Memory B cell (primary cell): ENCODE measurements at regions not wholly inside any gene's neighbourhood (a gene's known extent, or its start where the extent isn't known, plus 50 kb on each side); places are given as distances from the start of the nearest gene placed in this dataset.

ENCODE experiments used
- ATAC-seq: fragments of 150-1000 bp; cut with Tn5 transposase; 2 replicates; pipeline ENCODE4 v1.10.0; 2021; ENCODE audit warnings: low read depth, mild to moderate bottlenecking, moderate library complexity
- DNase-seq, 2 donors: peaks; one replicate each; pipeline ENCODE4 v3.0.0; 2022; ENCODE audit warnings: low spot score in 2 of 2
- H3K27ac Mint-ChIP-seq: one replicate; pipeline ENCODE4 v1.8.0; 2022; ENCODE audit warnings: mild to moderate bottlenecking, moderate library complexity, mixed read lengths
- H3K27me3 Mint-ChIP-seq: one replicate; pipeline ENCODE4 v1.8.0; 2022; ENCODE audit warnings: mixed read lengths
- H3K36me3 Mint-ChIP-seq: one replicate; pipeline ENCODE4 v1.8.0; 2022; ENCODE audit warnings: mild to moderate bottlenecking, mixed read lengths
- H3K4me1 Mint-ChIP-seq: one replicate; pipeline ENCODE4 v1.8.0; 2022; ENCODE audit warnings: mixed read lengths
- H3K4me3 Mint-ChIP-seq: one replicate; pipeline ENCODE4 v1.8.0; 2022; ENCODE audit warnings: mild to moderate bottlenecking, moderate library complexity, mixed read lengths
- H3K9me3 Mint-ChIP-seq: one replicate; pipeline ENCODE4 v1.8.0; 2022; ENCODE audit warnings: mixed read lengths

GRCh38 chr1:244164511-244164890 lies 113.4 kb downstream of the ZBTB18 start:
- ATAC-seq, result no peak
- H3K27ac Mint-ChIP-seq, result no peak overlapping the region
- H3K4me1 Mint-ChIP-seq, result peaks cover 1% of the 10 kb centered on the region
- no peak for DNase-seq
- no peaks in the 10 kb centered on the region for H3K27me3 Mint-ChIP-seq
- H3K4me3 Mint-ChIP-seq, result no peak overlapping the region
- H3K36me3 Mint-ChIP-seq, result no peaks in the 10 kb centered on the region
- H3K9me3 Mint-ChIP-seq, result no peaks in the 10 kb centered on the region

- ATAC-seq (no peak), DNase-seq (no peak)
- H3K4me3 Mint-ChIP-seq, result no peak overlapping the region
- H3K27ac Mint-ChIP-seq, result no peak overlapping the region
- no peaks in the 10 kb centered on the region for H3K27me3 Mint-ChIP-seq
- no peaks in the 10 kb centered on the region for H3K9me3 Mint-ChIP-seq
- no peaks in the 10 kb centered on the region for H3K36me3 Mint-ChIP-seq
- H3K4me1 Mint-ChIP-seq, result peaks cover 3% of the 10 kb centered on the region
Observed at GRCh38 chr1:244165021-244165420, 113.9 kb downstream of the ZBTB18 start.

- Mint-ChIP-seq H3K36me3 (no peaks in the 10 kb centered on the region), H3K27ac (no peak overlapping the region), H3K4me1 (peaks cover 3% of the 10 kb centered on the region), H3K27me3 (no peaks in the 10 kb centered on the region), H3K4me3 (no peak overlapping the region), H3K9me3 (no peaks in the 10 kb centered on the region)
- ATAC-seq, result no peak
- no peak for DNase-seq
Observed at GRCh38 chr1:244165701-244166100, 114.6 kb downstream of the ZBTB18 start.

GRCh38 chr1:244171241-244171985 lies 120.3 kb downstream of the ZBTB18 start:
- Mint-ChIP-seq H3K9me3 (no peaks in the 10 kb centered on the region), H3K27ac (no peak overlapping the region), H3K4me3 (no peak overlapping the region), H3K27me3 (no peaks in the 10 kb centered on the region), H3K36me3 (no peaks in the 10 kb centered on the region), H3K4me1 (peaks cover 8% of the 10 kb centered on the region)
- DNase-seq (no peak), ATAC-seq (no peak)

- DNase-seq, result no peak
- H3K27me3 Mint-ChIP-seq, result peaks cover 1% of the 10 kb centered on the region
- no peak overlapping the region for H3K4me3 Mint-ChIP-seq
- no peak overlapping the region for H3K27ac Mint-ChIP-seq
- no peak for ATAC-seq
- H3K4me1 Mint-ChIP-seq, result peaks cover 10% of the 10 kb centered on the region
- no peaks in the 10 kb centered on the region for H3K36me3 Mint-ChIP-seq
- H3K9me3 Mint-ChIP-seq, result no peaks in the 10 kb centered on the region
Observed at GRCh38 chr1:244173240-244173639, 122.2 kb downstream of the ZBTB18 start.

- ATAC-seq, result no peak
- Mint-ChIP-seq H3K36me3 (no peaks in the 10 kb centered on the region), H3K9me3 (no peaks in the 10 kb centered on the region), H3K4me1 (peaks cover 10% of the 10 kb centered on the region), H3K27me3 (peaks cover 1% of the 10 kb centered on the region), H3K4me3 (no peak overlapping the region), H3K27ac (no peak overlapping the region)
- DNase-seq, result no peak
Observed at GRCh38 chr1:244173769-244174168, 122.7 kb downstream of the ZBTB18 start.

GRCh38 chr1:244174922-244175521 lies 123.9 kb downstream of the ZBTB18 start:
- no peak for DNase-seq
- no peak overlapping the region for H3K27ac Mint-ChIP-seq

GRCh38 chr1:244176201-244176600 lies 125.1 kb downstream of the ZBTB18 start:
- Mint-ChIP-seq H3K27me3 (peaks cover 1% of the 10 kb centered on the region), H3K9me3 (no peaks in the 10 kb centered on the region), H3K4me1 (peaks cover 7% of the 10 kb centered on the region), H3K4me3 (no peak overlapping the region), H3K36me3 (no peaks in the 10 kb centered on the region), H3K27ac (no peak overlapping the region)
- ATAC-seq, result no peak
- no peak for DNase-seq

More at GRCh38 chr1:244174922-244175521, 123.9 kb downstream of the ZBTB18 start:
- Mint-ChIP-seq H3K27me3 (peaks cover 1% of the 10 kb centered on the region), H3K4me3 (no peak overlapping the region), H3K4me1 (peaks cover 7% of the 10 kb centered on the region), H3K9me3 (no peaks in the 10 kb centered on the region), H3K36me3 (no peaks in the 10 kb centered on the region)
- no peak for ATAC-seq

GRCh38 chr1:244180256-244180655 lies 129.2 kb downstream of the ZBTB18 start:
- H3K36me3 Mint-ChIP-seq, result no peaks in the 10 kb centered on the region
- DNase-seq, result no peak
- H3K4me3 Mint-ChIP-seq, result no peak overlapping the region
- H3K4me1 Mint-ChIP-seq, result peaks cover 4% of the 10 kb centered on the region
- no peak for ATAC-seq
- no peaks in the 10 kb centered on the region for H3K9me3 Mint-ChIP-seq
- H3K27ac Mint-ChIP-seq, result no peak overlapping the region
- peaks cover 1% of the 10 kb centered on the region for H3K27me3 Mint-ChIP-seq

- no peak overlapping the region for H3K4me3 Mint-ChIP-seq
- no peak overlapping the region for H3K27ac Mint-ChIP-seq
- DNase-seq (no peak), ATAC-seq (no peak)
- no peaks in the 10 kb centered on the region for H3K4me1 Mint-ChIP-seq
- no peaks in the 10 kb centered on the region for H3K36me3 Mint-ChIP-seq
- no peaks in the 10 kb centered on the region for H3K9me3 Mint-ChIP-seq
- no peaks in the 10 kb centered on the region for H3K27me3 Mint-ChIP-seq
Observed at GRCh38 chr1:244181867-244182266, 130.8 kb downstream of the ZBTB18 start.

- H3K36me3 Mint-ChIP-seq, result no peaks in the 10 kb centered on the region
- H3K4me3 Mint-ChIP-seq, result no peak overlapping the region
- no peaks in the 10 kb centered on the region for H3K9me3 Mint-ChIP-seq
- ATAC-seq (no peak), DNase-seq (no peak)
- H3K4me1 Mint-ChIP-seq, result no peaks in the 10 kb centered on the region
- H3K27me3 Mint-ChIP-seq, result no peaks in the 10 kb centered on the region
- H3K27ac Mint-ChIP-seq, result no peak overlapping the region
Observed at GRCh38 chr1:244183037-244183436, 132.0 kb downstream of the ZBTB18 start.

GRCh38 chr1:244186372-244186771 lies 135.3 kb downstream of the ZBTB18 start:
- H3K4me3 Mint-ChIP-seq, result no peak overlapping the region
- H3K27ac Mint-ChIP-seq, result no peak overlapping the region
- H3K27me3 Mint-ChIP-seq, result no peaks in the 10 kb centered on the region
- H3K4me1 Mint-ChIP-seq, result no peaks in the 10 kb centered on the region
- DNase-seq (no peak), ATAC-seq (no peak)
- H3K9me3 Mint-ChIP-seq, result peaks cover 9% of the 10 kb centered on the region
- H3K36me3 Mint-ChIP-seq, result peaks cover 9% of the 10 kb centered on the region

GRCh38 chr1:244187310-244187709 lies 136.2 kb downstream of the ZBTB18 start:
- no peaks in the 10 kb centered on the region for H3K4me1 Mint-ChIP-seq
- no peak overlapping the region for H3K27ac Mint-ChIP-seq
- no peak for ATAC-seq
- DNase-seq, result no peak
- H3K4me3 Mint-ChIP-seq, result no peak overlapping the region
- no peaks in the 10 kb centered on the region for H3K27me3 Mint-ChIP-seq
- H3K36me3 Mint-ChIP-seq, result peaks cover 9% of the 10 kb centered on the region
- peaks cover 9% of the 10 kb centered on the region for H3K9me3 Mint-ChIP-seq

- no peak overlapping the region for H3K4me3 Mint-ChIP-seq
- no peak for ATAC-seq
- no peak overlapping the region for H3K27ac Mint-ChIP-seq
- H3K36me3 Mint-ChIP-seq, result peaks cover 9% of the 10 kb centered on the region
- peaks cover 1% of the 10 kb centered on the region for H3K27me3 Mint-ChIP-seq
- peaks cover 2% of the 10 kb centered on the region for H3K4me1 Mint-ChIP-seq
- no peak for DNase-seq
- H3K9me3 Mint-ChIP-seq, result peaks cover 9% of the 10 kb centered on the region
Observed at GRCh38 chr1:244191581-244191980, 140.5 kb downstream of the ZBTB18 start.

GRCh38 chr1:244192325-244192724 lies 141.2 kb downstream of the ZBTB18 start:
- H3K27ac Mint-ChIP-seq, result no peak overlapping the region

More at GRCh38 chr1:244192325-244192724, 141.2 kb downstream of the ZBTB18 start:
- no peak for ATAC-seq
- H3K4me1 Mint-ChIP-seq, result peaks cover 2% of the 10 kb centered on the region
- peaks cover 9% of the 10 kb centered on the region for H3K36me3 Mint-ChIP-seq
- H3K4me3 Mint-ChIP-seq, result no peak overlapping the region
- no peak for DNase-seq
- peaks cover 1% of the 10 kb centered on the region for H3K27me3 Mint-ChIP-seq
- peaks cover 9% of the 10 kb centered on the region for H3K9me3 Mint-ChIP-seq
